GM12878 (cell line): ENCODE measurements at regions not wholly inside any gene's neighbourhood (a gene's known extent, or its start where the extent isn't known, plus 50 kb on each side); places are given as distances from the start of the nearest gene placed in this dataset.

Experiments
- ATAC-seq: fragments of 200-7000 bp; cut with Tn5 transposase; 3 replicates; pipeline ENCODE4 v1.9.1; 2020; ENCODE audit warnings: mild to moderate bottlenecking, moderate library complexity
- BruUV-seq: library from RNA; stranded (reverse); fragments of 400-500 nt; replicated peaks from 2 replicates; lab custom pipeline; 2021; lab: Mats Ljungman, UMichigan
- CTCF ChIA-PET: fragments of 300-600 bp; sonication (Branson Sonifier 250); formaldehyde crosslinking; extraction: SDS; loops from one replicate; lab custom pipeline; 2021; ENCODE audit warnings: inconsistent platforms; lab: Yijun Ruan, JAX
- POLR2A ChIA-PET: fragments of 350-600 bp; formaldehyde crosslinking; extraction: SDS; loops from one replicate; lab custom pipeline; 2021; ENCODE audit warnings: inconsistent platforms; lab: Charles Lee
- RAD21 ChIA-PET: fragments of 300-600 bp; sonication (Branson Sonifier 250); formaldehyde crosslinking; loops from one replicate; lab custom pipeline; 2023; ENCODE audit warnings: antibody characterized with exemption; ENCODE audit not compliant: unreplicated experiment; lab: Charles Lee
- SMC1A ChIA-PET: fragments of 300-600 bp; sonication (Branson Sonifier 250); formaldehyde crosslinking; loops from one replicate; lab custom pipeline; 2023; ENCODE audit not compliant: unreplicated experiment, uncharacterized antibody; lab: Charles Lee
- DNase-seq: peaks from one replicate; pipeline ENCODE4 v3.0.0-alpha.2; 2011; ENCODE audit warnings: low read depth, low spot score
- FAIRE-seq: peaks from 3 replicates; lab custom pipeline; 2011; peaks lifted over from hg19 to GRCh38; lab: Jason Lieb, UNC
- H2AFZ ChIP-seq: 2 replicates; pipeline ENCODE4 v1.6.0; 2011; ENCODE audit warnings: low read depth, low read length, control low read depth; ENCODE audit not compliant: control insufficient read depth
- H3K27ac ChIP-seq: 2 replicates; pipeline ENCODE4 v1.5.1; 2011; ENCODE audit warnings: control low read depth; ENCODE audit not compliant: control insufficient read depth, insufficient read depth
- H3K27me3 ChIP-seq, 2 experiments: replicated peaks in 1 of 2; 2 replicates each; pipeline versions ENCODE4 v1.6.0 to v1.6.1; 2011; ENCODE audit warnings: low read length in 1 of 2; ENCODE audit not compliant: control insufficient read depth in 2 of 2, insufficient read depth in 2 of 2
- H3K36me3 ChIP-seq, 2 experiments: 2 replicates each; pipeline ENCODE4 v1.5.1; 2011; ENCODE audit warnings: low read length in 1 of 2; ENCODE audit not compliant: control insufficient read depth in 2 of 2, insufficient read depth in 2 of 2
- H3K4me1 ChIP-seq: 2 replicates; pipeline ENCODE4 v1.6.1; 2011; ENCODE audit warnings: mild to moderate bottlenecking, low read length, moderate library complexity, mixed read lengths; ENCODE audit not compliant: control insufficient read depth, insufficient read depth
- H3K4me2 ChIP-seq: 2 replicates; pipeline ENCODE4 v1.6.0; 2011; ENCODE audit warnings: control low read depth; ENCODE audit not compliant: control insufficient read depth, insufficient read depth
- H3K4me3 ChIP-seq: fragments of 200-600 bp; sonication (generic); 2 replicates; pipeline ENCODE4 v1.5.1; 2016
- H3K79me2 ChIP-seq: 2 replicates; pipeline ENCODE4 v1.6.0; 2011; ENCODE audit warnings: low read length; ENCODE audit not compliant: control insufficient read depth, insufficient read depth
- H3K9ac ChIP-seq: 2 replicates; pipeline ENCODE4 v1.8.0; 2011; ENCODE audit warnings: low read length, control low read depth, mixed read lengths; ENCODE audit not compliant: control insufficient read depth, insufficient read depth
- H3K9me3 ChIP-seq: replicated peaks from 3 replicates; pipeline ENCODE4 v1.5.1; 2011; ENCODE audit warnings: mild to moderate bottlenecking, low read length; ENCODE audit not compliant: control insufficient read depth, insufficient read depth
- H4K20me1 ChIP-seq: 2 replicates; pipeline ENCODE4 v1.6.0; 2011; ENCODE audit not compliant: control insufficient read depth, insufficient read depth
- CHD2 ChIP-seq: IDR thresholded peaks from 2 replicates; pipeline ENCODE4 v1.6.1; 2011; ENCODE audit warnings: low read depth, low read length, improper control_type of control experiment, borderline replicate concordance
- EP300 ChIP-seq, 2 experiments: fragments of 150-350 bp in 1 of 2; IDR thresholded peaks; 2 replicates each; pipeline ENCODE4 v1.6.1; 2011 to 2012; ENCODE audit warnings: low read depth in 2 of 2, low read length in 2 of 2, borderline replicate concordance in 1 of 2, improper control_type of control experiment in 1 of 2, inconsistent platforms in 1 of 2; ENCODE audit not compliant: control insufficient read depth in 1 of 2
- FOXM1 ChIP-seq: IDR thresholded peaks from 2 replicates; pipeline ENCODE4 v1.6.1; 2012; ENCODE audit warnings: low read depth, mild to moderate bottlenecking, inconsistent platforms, low read length, moderate library complexity
- GATAD2B ChIP-seq: fragments of 450-650 bp; conservative IDR thresholded peaks from 2 replicates; pipeline ENCODE4 v1.6.1; 2017; ENCODE audit warnings: low read depth, mild to moderate bottlenecking, moderate library complexity
- IRF5 ChIP-seq: fragments of 450-650 bp; IDR thresholded peaks from 2 replicates; pipeline ENCODE4 v1.6.1; 2017; ENCODE audit warnings: borderline replicate concordance
- MEF2A ChIP-seq: IDR thresholded peaks from 2 replicates; pipeline ENCODE4 v1.6.1; 2011; ENCODE audit warnings: low read depth, mild to moderate bottlenecking, low read length, moderate library complexity; ENCODE audit not compliant: insufficient read depth
- PAX8 ChIP-seq: fragments of 450-650 bp; IDR thresholded peaks from 2 replicates; pipeline ENCODE4 v1.6.1; 2017; ENCODE audit warnings: mild to moderate bottlenecking, moderate library complexity
- RCOR1 ChIP-seq: conservative IDR thresholded peaks from 2 replicates; pipeline ENCODE4 v1.6.1; 2012; ENCODE audit warnings: low read depth, low read length, improper control_type of control experiment
- ZBTB4 ChIP-seq: fragments of 450-650 bp; formaldehyde crosslinking; IDR thresholded peaks from 2 replicates; pipeline ENCODE4 v1.4.0; 2022; ENCODE audit warnings: mild to moderate bottlenecking, moderate library complexity
- ZNF384 ChIP-seq: IDR thresholded peaks from 2 replicates; pipeline ENCODE4 v1.6.1; 2012; ENCODE audit warnings: low read depth, mild to moderate bottlenecking, low read length, improper control_type of control experiment, borderline replicate concordance
- WGBS: methylation state at CpG from one replicate; pipeline ENCODE4 v1.1.6; 2016; ENCODE audit warnings: low lambda C conversion rate; ENCODE audit not compliant: insufficient replicate concordance, insufficient coverage; ENCODE audit errors: missing lambda C conversion rate; 5-methylcytosine and 5-hydroxymethylcytosine counted together
- in situ Hi-C: fragments of 300-500 bp; cut with MboI; formaldehyde crosslinking; loops from 9 replicates; pipeline ENCODE4 v1.14.3; 2018; ENCODE audit warnings: mixed read lengths
- intact Hi-C: fragments of 100-400 bp; cut with micrococcal nuclease; formaldehyde crosslinking; loops from one replicate; pipeline ENCODE4 v1.14.2; 2022; ENCODE audit not compliant: unreplicated experiment

GRCh38 chr14:51398898-51399297 lies 158.9 kb downstream of the TMX1 start:
- FAIRE-seq (no peak), DNase-seq (no peak), ATAC-seq (no peak)
- no peaks in the 10 kb centered on the region for H3K79me2 ChIP-seq
- in situ Hi-C loops = no loop called here
- no peak overlapping the region for H2AFZ ChIP-seq
- ChIA-PET SMC1A (no interaction called here), RAD21 (no interaction called here), POLR2A (no interaction called here), CTCF (no interaction called here)
- H4K20me1 ChIP-seq = no peaks in the 10 kb centered on the region
- WGBS = 36% methylated on average over 4 of the region's 4 CpGs
- intact Hi-C loops = no loop called here
- no peaks in the 10 kb centered on the region for H3K36me3 ChIP-seq
- no peak overlapping the region for H3K27ac ChIP-seq
- no peak overlapping the region for H3K4me3 ChIP-seq
- no peak overlapping the region for H3K9ac ChIP-seq
- H3K4me1 ChIP-seq = no peaks in the 10 kb centered on the region
- no TSS peak for BruUV-seq
- no peaks in the 10 kb centered on the region; a peak in 1 of 4 replicates for H3K27me3 ChIP-seq
- no peak overlapping the region for H3K4me2 ChIP-seq
- no peak for TF ChIP-seq CHD2
- no peak for TF ChIP-seq EP300 (IDR thresholded peaks at IDR 0.05; ENCODE audit: borderline replicate concordance in 1 of 2, control insufficient read depth in 1 of 2, low read depth in 2 of 2, low read length in 2 of 2)
- TF ChIP-seq ZNF384 = no peak
- TF ChIP-seq ZBTB4 (CRISPR knock-in tag) = no peak
- TF ChIP-seq IRF5 = no peak
- TF ChIP-seq GATAD2B = no peak
- no peak for TF ChIP-seq MEF2A
- TF ChIP-seq FOXM1 = no peak
- no peak for TF ChIP-seq RCOR1
- no peak for TF ChIP-seq PAX8
- H3K9me3 ChIP-seq = no peaks in the 10 kb centered on the region
